ENCODE measurements at regions not wholly inside any gene's neighbourhood (a gene's known extent, or its start where the extent isn't known, plus 50 kb on each side); places are given as distances from the start of the nearest gene placed in this dataset.

GRCh38 chr11:128195756-128196155 is 391.6 kb downstream of the ETS1 start:
- H3K4me1 Mint-ChIP-seq: no peaks in the 10 kb centered on the region
- Histone ChIP-seq H4K20me1 (replicated peaks; ENCODE audit: insufficient read depth) (no peaks in the 10 kb centered on the region), H3K27me3 (ENCODE audit: insufficient read depth) (no peaks in the 10 kb centered on the region), H3K4me3 (no peak overlapping the region), H3K27ac (ENCODE audit: low read depth) (no peak overlapping the region), H3K79me2 (replicated peaks; ENCODE audit: insufficient read depth) (no peaks in the 10 kb centered on the region), H3K36me3 (ENCODE audit: insufficient read depth) (no peaks in the 10 kb centered on the region), H2AFZ (no peak overlapping the region), H3K9me2 (ENCODE audit: insufficient read depth) (no peaks in the 10 kb centered on the region), H3K4me1 (ENCODE audit: insufficient read depth) (no peaks in the 10 kb centered on the region), H3K4me2 (no peak overlapping the region), H3F3A (replicated peaks; ENCODE audit: low read depth) (no peaks in the 10 kb centered on the region)
- no peaks in the 10 kb centered on the region for H3K36me3 Mint-ChIP-seq (ENCODE audit: low read depth)
- TF ChIP-seq JUNB (IDR thresholded peaks at IDR 0.05; ENCODE audit: unreplicated experiment) (no peak), POLR2AphosphoS5 (IDR thresholded peaks at IDR 0.05; ENCODE audit: low read depth) (no peak), ZNF462 (CRISPR knock-in tag; IDR thresholded peaks at IDR 0.05) (no peak), EZH2 (IDR thresholded peaks at IDR 0.05; ENCODE audit: low read depth, unreplicated experiment) (no peak), ETS1 (IDR thresholded peaks at IDR 0.05) (no peak)
- DNase-seq (ENCODE audit: low spot score) (no peak), ATAC-seq (no peak)
- H3K4me3 Mint-ChIP-seq: no peak overlapping the region
- H3K27ac Mint-ChIP-seq: no peak overlapping the region
- no peaks in the 10 kb centered on the region for H3K9me3 Mint-ChIP-seq
- no peaks in the 10 kb centered on the region for H3K27me3 Mint-ChIP-seq (ENCODE audit: insufficient read depth, low read depth, poor library complexity)

Measured in GM23338 (cell line).